Nephron progenitor cell (in vitro differentiated cells): ENCODE measurements at regions not wholly inside any gene's neighbourhood (a gene's known extent, or its start where the extent isn't known, plus 50 kb on each side); places are given as distances from the start of the nearest gene placed in this dataset.

Source experiments
- DNase-seq: peaks from one replicate; pipeline ENCODE4 v3.0.0; 2021
- H3K27ac Mint-ChIP-seq: 2 replicates; pipeline ENCODE4 v1.8.0; 2021; ENCODE audit warnings: mild to moderate bottlenecking, moderate library complexity, mixed read lengths
- H3K27me3 Mint-ChIP-seq: 2 replicates; pipeline ENCODE4 v1.8.0; 2021; ENCODE audit warnings: mild to moderate bottlenecking, low read depth, mixed read lengths; ENCODE audit not compliant: poor library complexity
- H3K36me3 Mint-ChIP-seq: 2 replicates; pipeline ENCODE4 v1.8.0; 2021; ENCODE audit warnings: low read depth, mixed read lengths
- H3K4me1 Mint-ChIP-seq: 2 replicates; pipeline ENCODE4 v1.8.0; 2021; ENCODE audit warnings: mixed read lengths
- H3K4me3 Mint-ChIP-seq: 2 replicates; pipeline ENCODE4 v1.8.0; 2021; ENCODE audit warnings: mild to moderate bottlenecking, moderate library complexity, mixed read lengths
- H3K9me3 Mint-ChIP-seq: 2 replicates; pipeline ENCODE4 v1.8.0; 2021; ENCODE audit warnings: mild to moderate bottlenecking, moderate library complexity, mixed read lengths
- TF ChIP-seq, protein P1 (sequence below): fragments of 200-600 bp; sonication (generic); IDR thresholded peaks from 2 replicates; pipeline ENCODE4 v1.5.0; 2021; ENCODE audit warnings: antibody characterized with exemption

DNA sequence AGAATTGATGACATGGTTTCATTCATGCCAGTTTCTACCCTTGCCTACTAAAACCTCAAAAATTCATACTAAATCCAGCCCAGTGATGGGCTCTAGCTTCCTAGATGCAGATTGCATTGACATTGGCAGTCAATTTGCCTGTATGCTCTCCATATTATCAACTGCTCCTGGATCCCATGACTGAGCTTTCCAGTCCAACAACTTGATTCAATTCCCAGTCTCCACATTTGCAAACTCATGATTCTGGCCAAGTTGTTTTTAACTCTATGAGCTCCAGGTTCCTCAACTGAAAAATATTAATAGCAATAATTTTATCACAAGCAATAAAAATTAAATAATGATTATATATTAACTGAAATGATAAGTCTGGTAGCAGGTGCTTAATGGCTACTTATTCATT lies 51.0 kb upstream of the DSC1 start:
- Mint-ChIP-seq H3K4me3 (no peak overlapping the region), H3K36me3 (peaks cover 8% of the 10 kb centered on the region), H3K27ac (no peak overlapping the region), H3K4me1 (peaks cover 29% of the 10 kb centered on the region), H3K9me3 (peaks cover 49% of the 10 kb centered on the region), H3K27me3 (no peaks in the 10 kb centered on the region)
- no peak for DNase-seq
- TF ChIP-seq, protein P1, sequence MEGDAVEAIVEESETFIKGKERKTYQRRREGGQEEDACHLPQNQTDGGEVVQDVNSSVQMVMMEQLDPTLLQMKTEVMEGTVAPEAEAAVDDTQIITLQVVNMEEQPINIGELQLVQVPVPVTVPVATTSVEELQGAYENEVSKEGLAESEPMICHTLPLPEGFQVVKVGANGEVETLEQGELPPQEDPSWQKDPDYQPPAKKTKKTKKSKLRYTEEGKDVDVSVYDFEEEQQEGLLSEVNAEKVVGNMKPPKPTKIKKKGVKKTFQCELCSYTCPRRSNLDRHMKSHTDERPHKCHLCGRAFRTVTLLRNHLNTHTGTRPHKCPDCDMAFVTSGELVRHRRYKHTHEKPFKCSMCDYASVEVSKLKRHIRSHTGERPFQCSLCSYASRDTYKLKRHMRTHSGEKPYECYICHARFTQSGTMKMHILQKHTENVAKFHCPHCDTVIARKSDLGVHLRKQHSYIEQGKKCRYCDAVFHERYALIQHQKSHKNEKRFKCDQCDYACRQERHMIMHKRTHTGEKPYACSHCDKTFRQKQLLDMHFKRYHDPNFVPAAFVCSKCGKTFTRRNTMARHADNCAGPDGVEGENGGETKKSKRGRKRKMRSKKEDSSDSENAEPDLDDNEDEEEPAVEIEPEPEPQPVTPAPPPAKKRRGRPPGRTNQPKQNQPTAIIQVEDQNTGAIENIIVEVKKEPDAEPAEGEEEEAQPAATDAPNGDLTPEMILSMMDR: no peak

DNA sequence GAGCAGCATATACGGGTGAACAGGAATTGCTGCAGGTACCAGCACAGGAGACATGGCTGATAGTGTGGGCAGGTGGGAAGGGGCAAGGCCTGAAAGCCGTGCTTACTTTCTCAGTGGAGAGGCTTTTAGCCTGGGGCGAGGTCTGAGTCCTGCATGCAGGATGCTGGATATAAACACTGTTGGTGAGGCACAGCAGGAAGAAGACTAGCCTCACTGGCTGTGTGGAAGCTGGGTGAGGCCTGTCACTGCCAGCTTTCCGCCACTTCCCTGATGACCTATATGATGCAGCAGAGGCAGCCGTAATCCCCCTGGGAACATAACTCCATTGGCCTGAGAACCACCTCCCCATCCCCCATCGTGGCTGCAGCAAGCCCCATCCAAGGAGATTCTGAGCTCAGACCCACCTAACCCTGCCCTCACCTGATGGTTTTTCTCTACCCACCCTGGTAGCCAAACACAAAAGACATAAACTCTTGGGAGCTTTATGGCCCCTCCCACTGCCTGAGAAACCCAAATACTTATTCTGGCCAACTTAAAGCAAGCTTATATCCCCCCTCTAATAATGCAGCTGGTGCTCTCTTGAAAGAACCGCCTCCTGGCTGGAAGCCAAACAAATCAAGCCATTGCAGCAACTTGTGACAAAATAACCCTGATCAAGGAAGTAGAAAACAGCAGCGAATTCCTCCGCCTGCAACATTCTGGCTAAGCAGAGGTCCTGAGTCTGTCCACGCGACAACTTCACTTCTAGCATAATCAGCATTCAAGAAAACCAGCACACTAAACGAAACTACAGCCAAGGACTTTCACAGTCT lies 54.6 kb upstream of the DSC1 start:
- Mint-ChIP-seq H3K4me3 (no peak overlapping the region), H3K27ac (peak overlapping the region; percentile 83), H3K27me3 (no peaks in the 10 kb centered on the region), H3K9me3 (peaks cover 73% of the 10 kb centered on the region), H3K4me1 (peaks cover 18% of the 10 kb centered on the region), H3K36me3 (peaks cover 38% of the 10 kb centered on the region)
- DNase-seq: no peak
- TF ChIP-seq, protein P1: no peak

DNA sequence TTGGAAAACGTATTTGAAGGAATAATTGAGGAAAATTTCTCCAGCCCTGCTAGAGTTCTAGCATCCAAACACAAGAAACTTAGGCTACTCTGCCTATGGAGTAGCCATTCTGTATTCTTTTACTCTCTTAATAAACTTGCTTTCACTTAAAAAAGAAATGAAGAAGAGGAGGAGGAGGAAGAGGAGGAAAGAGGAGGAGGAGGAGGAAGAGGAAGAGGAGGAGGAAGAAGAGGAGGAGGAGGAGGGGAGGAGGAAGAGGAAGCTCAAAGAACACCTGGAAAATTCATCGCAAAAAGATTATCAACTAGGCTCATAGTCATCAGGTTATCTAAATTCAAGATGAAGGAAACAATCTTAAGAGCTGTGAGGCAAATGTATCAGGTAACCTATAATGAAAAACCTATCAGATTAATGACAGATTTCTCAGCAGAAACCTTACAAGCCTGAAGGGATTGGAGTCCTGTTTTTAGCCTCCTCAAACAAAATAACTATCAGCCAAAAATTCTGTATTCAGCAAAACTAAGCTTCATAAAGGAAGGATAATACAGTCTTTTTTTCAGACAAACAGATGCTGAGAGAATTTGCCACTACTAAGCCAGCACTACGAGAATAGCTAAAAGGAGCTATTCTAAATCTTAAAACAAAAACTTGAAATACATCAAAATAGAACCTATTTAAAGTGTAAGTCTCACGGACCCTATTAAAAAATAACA lies 56.2 kb upstream of the DSC1 start:
- Mint-ChIP-seq H3K36me3 (peaks cover 40% of the 10 kb centered on the region), H3K4me1 (peaks cover 18% of the 10 kb centered on the region), H3K4me3 (no peak overlapping the region), H3K27ac (no peak overlapping the region), H3K27me3 (no peaks in the 10 kb centered on the region), H3K9me3 (peaks cover 83% of the 10 kb centered on the region)
- TF ChIP-seq, protein P1: no peak
- no peak for DNase-seq

DNA sequence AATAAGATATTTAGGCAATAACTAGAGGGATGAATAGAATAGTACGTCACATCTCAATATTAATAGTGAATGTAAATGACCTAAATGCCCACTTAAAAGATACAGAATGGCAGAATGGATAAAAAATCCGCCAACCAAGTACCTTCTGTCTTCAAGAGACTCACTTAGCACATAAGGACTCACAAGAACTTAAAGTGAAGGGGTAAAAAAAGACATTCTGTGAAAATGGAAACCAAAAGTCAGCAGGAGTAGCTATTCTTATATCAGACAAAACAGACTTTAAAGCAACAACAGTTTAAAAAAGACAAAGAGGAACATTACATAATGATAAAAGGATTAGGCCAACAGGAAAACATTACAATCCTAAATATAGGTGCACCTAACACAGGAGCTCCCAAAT lies 56.7 kb upstream of the DSC1 start:
- H3K9me3 Mint-ChIP-seq: peaks cover 80% of the 10 kb centered on the region
- peaks cover 40% of the 10 kb centered on the region for H3K36me3 Mint-ChIP-seq
- no peak overlapping the region for H3K27ac Mint-ChIP-seq
- no peak overlapping the region for H3K4me3 Mint-ChIP-seq
- TF ChIP-seq, protein P1: no peak
- H3K4me1 Mint-ChIP-seq: peaks cover 18% of the 10 kb centered on the region
- no peaks in the 10 kb centered on the region for H3K27me3 Mint-ChIP-seq
- no peak for DNase-seq

DNA sequence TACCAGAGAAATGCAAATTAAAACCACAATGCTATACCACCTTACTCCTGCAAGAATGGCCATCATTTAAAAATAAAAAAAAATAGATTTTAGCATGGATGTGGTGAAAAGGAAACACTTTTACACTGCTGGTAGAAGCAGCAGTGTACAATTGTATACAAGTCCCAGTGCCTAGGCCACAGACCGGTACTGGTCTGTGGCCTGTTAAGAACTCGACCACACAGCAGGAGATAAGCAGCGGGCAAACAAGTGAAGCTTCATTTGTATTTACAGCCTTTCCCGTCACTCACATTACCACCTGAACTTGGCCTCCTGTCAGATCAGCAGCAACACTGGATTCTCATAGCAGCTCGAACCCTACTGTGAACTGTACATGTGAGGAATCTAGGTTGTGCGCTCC lies 60.7 kb upstream of the DSC1 start:
- H3K4me1 Mint-ChIP-seq: peaks cover 22% of the 10 kb centered on the region
- peaks cover 47% of the 10 kb centered on the region for H3K9me3 Mint-ChIP-seq
- H3K27ac Mint-ChIP-seq: no peak overlapping the region
- TF ChIP-seq, protein P1: no peak
- H3K36me3 Mint-ChIP-seq: peaks cover 35% of the 10 kb centered on the region
- DNase-seq: no peak
- H3K27me3 Mint-ChIP-seq: no peaks in the 10 kb centered on the region
- H3K4me3 Mint-ChIP-seq: no peak overlapping the region
